HUES6 (cell line): ENCODE measurements at regions not wholly inside any gene's neighbourhood (a gene's known extent, or its start where the extent isn't known, plus 50 kb on each side); places are given as distances from the start of the nearest gene placed in this dataset.
"Not testable (repeated sequence)": the region's sequence is repeated elsewhere in the genome, so short reads cannot be mapped to it uniquely, and the experiment has no call there.

Source experiments
- H3K27ac ChIP-seq: 2 replicates; pipeline ENCODE4 v1.7.0; 2013; ENCODE audit warnings: low read depth, mild to moderate bottlenecking, low read length, inconsistent platforms
- H3K27me3 ChIP-seq: 2 replicates; pipeline ENCODE4 v1.6.1; 2013; ENCODE audit warnings: low read length; ENCODE audit not compliant: control insufficient read depth, insufficient read depth
- H3K36me3 ChIP-seq: 2 replicates; pipeline ENCODE4 v1.6.1; 2013; ENCODE audit warnings: low read length; ENCODE audit not compliant: control insufficient read depth, insufficient read depth
- H3K4me1 ChIP-seq: 2 replicates; pipeline ENCODE4 v1.6.1; 2013; ENCODE audit warnings: low read length; ENCODE audit not compliant: control insufficient read depth, insufficient read depth
- H3K4me3 ChIP-seq: 2 replicates; pipeline ENCODE4 v1.5.1; 2013; ENCODE audit warnings: low read depth, low read length
- H3K9ac ChIP-seq: one replicate; pipeline ENCODE4 v1.6.1; 2013; ENCODE audit warnings: mild to moderate bottlenecking, low read length
- H3K9me3 ChIP-seq: 2 replicates; pipeline ENCODE4 v1.6.1; 2013; ENCODE audit warnings: low read depth, low read length; ENCODE audit not compliant: control insufficient read depth, insufficient read depth

DNA sequence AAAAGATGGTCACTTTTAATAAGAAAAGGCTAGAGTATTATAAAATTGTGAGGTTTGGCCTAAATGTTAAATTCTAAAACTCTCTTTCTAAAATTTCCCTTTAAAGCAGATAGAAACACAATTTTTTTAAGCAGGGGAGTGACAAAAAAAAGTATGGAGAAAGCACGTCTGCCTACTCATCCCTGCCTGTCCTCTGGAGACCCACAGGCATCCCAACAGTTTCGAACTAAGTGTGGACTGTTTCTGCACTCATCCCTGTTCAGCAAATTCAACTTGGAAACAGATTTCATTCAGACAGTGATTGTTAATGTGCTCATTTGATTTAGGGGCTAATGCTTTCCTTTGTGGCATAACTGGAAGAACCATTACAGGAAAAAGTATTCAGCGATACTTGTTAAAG is 192.6 kb upstream of the CXCL12 start:
- Histone ChIP-seq H3K27me3 (no peaks in the 10 kb centered on the region), H3K9me3 (no peaks in the 10 kb centered on the region), H3K4me3 (no peak overlapping the region), H3K9ac (no peak overlapping the region), H3K4me1 (no peaks in the 10 kb centered on the region), H3K27ac (no peak overlapping the region), H3K36me3 (no peaks in the 10 kb centered on the region)

DNA sequence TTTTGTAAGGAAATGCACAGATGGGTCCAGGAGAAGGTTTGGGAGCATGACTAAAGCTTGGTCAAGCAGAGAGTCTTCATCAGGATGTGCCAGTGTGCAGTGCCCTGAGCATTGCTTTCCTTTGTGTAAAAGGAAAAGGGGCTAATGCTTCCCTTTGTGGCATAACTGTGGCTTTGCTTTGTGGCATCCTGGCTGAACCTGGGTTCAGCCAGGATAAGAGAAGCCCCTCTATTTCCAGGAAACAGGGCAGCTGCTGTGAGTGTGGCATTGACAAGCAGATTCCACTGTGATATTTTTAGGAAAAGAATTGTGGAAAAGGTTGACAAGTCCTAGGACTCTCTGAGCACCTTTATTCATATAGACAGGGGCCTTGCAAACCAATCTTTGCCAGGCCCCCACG is 193.4 kb upstream of the CXCL12 start:
- Histone ChIP-seq H3K4me1 (no peaks in the 10 kb centered on the region), H3K9me3 (no peaks in the 10 kb centered on the region), H3K27ac (no peak overlapping the region), H3K9ac (no peak overlapping the region), H3K36me3 (no peaks in the 10 kb centered on the region), H3K4me3 (no peak overlapping the region), H3K27me3 (no peaks in the 10 kb centered on the region)

DNA sequence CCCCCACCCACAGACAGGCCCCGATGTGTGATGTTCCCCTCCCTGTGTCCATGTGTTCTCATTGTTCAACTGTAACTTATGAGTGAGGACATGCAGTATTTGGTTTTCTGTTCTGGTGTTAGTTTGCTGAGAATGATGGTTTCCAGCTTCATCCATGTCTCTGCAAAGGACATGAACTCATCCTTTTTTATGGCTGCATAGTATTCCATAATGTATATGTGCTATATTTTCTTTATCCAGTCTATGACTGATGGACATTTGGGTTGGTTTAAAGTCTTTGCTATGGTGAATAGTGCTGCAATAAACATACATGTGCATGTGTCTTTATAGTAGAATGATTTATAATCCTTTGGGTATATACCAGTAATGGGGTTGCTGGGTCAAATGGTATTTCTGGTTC is 194.1 kb upstream of the CXCL12 start:
- not testable (repeated sequence) for H3K9ac ChIP-seq, H3K36me3 ChIP-seq, H3K27me3 ChIP-seq, H3K4me1 ChIP-seq, H3K9me3 ChIP-seq, H3K27ac ChIP-seq, H3K4me3 ChIP-seq

DNA sequence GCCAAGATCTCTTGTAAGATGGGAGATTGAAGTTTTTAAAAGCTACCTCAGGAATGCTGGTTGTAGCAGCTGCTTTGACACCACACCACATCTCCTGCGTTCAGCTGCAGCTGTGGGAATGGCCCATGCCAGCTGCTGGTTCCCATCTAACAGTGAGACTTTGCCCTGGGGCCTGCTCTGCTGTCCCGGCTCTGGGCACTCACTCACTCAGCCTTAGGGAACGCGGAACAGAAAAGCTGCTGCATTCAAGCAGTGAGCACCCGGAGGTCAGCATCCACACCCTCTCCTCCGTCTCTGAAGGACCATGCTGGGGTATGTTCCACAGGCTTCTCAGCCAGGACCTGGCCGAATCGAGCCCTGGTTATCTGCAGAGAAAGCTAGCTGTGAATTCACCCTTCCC is 197.1 kb upstream of the CXCL12 start:
- Histone ChIP-seq H3K9ac (no peak overlapping the region), H3K9me3 (no peaks in the 10 kb centered on the region), H3K27me3 (no peaks in the 10 kb centered on the region), H3K4me3 (no peak overlapping the region), H3K36me3 (no peaks in the 10 kb centered on the region), H3K27ac (no peak overlapping the region), H3K4me1 (no peaks in the 10 kb centered on the region)

DNA sequence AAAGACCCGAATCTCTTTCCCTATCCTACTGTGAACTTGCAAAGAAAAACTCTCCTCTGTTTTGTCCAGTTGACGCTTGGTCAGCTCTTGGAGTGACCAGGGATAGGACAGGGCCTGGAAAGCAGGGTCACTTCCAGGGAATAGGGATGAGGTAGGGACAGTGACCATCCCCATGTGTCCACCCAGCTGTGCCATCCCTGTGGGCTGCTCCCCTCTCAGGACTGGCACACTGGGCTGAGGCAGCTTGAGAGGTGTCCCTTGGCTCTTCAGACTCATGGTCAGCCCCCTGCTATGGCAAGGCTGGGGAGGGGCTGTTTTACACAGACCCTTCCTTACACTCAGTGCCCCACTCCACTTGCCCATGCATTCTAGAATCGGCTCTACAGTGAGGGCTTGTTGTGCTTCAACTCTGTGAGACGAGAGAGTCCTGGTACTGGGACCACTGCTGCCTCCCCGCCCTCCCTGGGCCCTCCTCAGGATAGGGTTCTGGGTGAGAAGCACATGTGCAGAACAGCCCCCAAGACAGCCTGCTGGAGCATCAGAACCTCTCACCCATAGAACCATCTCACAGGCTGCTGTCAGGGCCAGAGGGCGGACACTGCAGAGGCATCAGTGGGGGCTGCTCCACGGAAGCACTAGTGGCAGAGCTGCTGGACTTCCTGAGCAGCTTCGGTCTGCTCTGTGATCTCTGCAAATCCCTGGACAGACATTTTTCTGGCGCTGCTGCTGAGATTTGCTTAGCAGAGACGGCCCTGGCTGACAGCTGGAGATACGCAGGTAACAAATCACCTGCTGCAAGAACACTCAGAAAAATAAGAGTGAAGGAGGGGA is 202.8 kb upstream of the CXCL12 start:
- no peak overlapping the region for H3K27ac ChIP-seq
- H3K4me1 ChIP-seq: no peaks in the 10 kb centered on the region
- no peaks in the 10 kb centered on the region for H3K36me3 ChIP-seq
- no peaks in the 10 kb centered on the region for H3K9me3 ChIP-seq
- H3K27me3 ChIP-seq: no peaks in the 10 kb centered on the region
- H3K9ac ChIP-seq: no peak overlapping the region
- H3K4me3 ChIP-seq: no peak overlapping the region

DNA sequence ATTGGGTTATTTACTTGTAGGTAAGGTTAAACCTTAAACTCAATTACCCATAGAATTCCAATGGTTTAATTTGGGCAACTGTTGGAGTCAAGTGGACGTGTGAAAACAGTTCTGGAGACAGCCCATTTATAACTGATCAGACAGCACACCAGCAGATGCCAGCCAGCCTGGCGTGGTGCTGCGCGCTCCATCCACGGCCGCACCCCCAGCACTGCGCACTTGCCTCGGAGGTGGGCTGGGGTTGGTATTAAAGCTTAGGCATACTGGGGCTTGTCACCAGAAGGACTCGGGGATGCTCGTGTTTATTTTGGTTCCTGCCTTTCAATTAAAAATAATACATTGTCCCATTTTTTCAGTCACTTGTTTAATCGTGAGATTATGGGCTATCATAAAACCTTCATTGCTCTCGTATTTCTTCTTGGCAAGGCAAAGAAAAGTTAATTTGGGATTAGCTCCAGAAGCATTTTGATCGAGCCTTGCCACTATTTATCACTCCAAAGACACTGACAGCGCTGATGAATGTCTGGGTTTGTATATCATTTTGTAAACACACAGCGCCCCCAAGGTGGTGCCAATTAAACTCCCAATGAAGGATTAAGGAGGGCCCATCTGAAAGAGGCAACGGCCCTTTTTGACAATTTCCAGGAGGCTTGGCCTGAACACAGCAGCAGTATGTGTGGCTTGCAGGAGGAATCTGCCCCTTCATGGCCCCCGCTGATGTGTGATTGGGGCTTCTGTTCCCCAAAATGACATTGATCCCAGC is 204.5 kb upstream of the CXCL12 start:
- H3K27ac ChIP-seq: no peak overlapping the region
- H3K9ac ChIP-seq: no peak overlapping the region
- H3K27me3 ChIP-seq: no peaks in the 10 kb centered on the region

DNA sequence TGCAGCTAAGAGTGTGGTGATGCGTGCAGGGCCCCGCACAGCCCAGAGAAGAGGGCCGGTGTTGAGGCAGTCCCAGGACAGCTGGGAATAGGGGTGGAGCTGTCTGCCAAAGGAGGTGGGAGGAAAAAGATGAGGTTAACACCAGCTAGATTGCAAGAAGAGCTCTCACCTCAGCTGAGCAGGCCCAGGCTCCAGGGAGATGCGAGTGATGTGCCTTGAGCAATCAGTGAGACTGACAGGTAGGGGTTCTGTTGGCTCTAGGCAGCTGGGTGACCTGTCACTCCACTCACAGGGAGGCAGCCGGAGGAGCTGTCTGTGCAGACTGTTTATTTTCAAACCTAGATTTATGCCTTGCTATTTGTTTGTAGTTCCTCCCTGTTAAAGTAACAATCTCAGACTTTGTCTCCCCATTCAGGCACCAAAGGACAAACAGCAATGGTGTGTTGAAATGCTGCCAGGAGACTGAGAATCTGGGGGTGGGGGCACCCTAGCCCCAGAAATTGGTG is 205.1 kb upstream of the CXCL12 start:
- Histone ChIP-seq H3K4me1 (peaks cover 7% of the 10 kb centered on the region; the same call in 1 of the 2 replicates), H3K9ac (no peak overlapping the region), H3K27me3 (no peaks in the 10 kb centered on the region), H3K9me3 (no peaks in the 10 kb centered on the region), H3K36me3 (no peaks in the 10 kb centered on the region), H3K27ac (no peak overlapping the region), H3K4me3 (no peak overlapping the region)

More for the DNA sequence above, 204.5 kb upstream of the CXCL12 start:
- no peak overlapping the region for H3K4me3 ChIP-seq
- peaks cover 5% of the 10 kb centered on the region; the same call in 1 of the 2 replicates for H3K4me1 ChIP-seq
- no peaks in the 10 kb centered on the region for H3K36me3 ChIP-seq
- H3K9me3 ChIP-seq: no peaks in the 10 kb centered on the region

DNA sequence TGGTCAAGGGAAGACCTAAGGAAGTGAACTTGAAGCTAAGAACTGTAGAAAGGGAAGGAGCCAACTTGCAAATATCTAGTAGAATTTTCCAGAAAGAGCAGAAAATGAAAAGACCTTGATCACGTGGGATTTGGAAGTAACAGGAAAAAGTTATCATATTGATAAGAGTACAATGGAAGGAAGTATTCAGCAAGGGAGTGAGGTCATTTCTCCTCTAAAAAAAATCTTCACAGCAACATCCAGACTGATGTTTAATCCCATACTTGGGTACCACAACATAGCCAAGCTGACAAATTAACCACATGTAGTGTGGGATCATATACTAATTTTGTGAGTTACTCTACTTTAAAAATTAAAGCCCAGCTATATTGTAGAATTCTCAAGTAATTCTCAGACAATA is 207.0 kb upstream of the CXCL12 start:
- Histone ChIP-seq H3K27ac (no peak overlapping the region), H3K27me3 (no peaks in the 10 kb centered on the region), H3K9ac (no peak overlapping the region), H3K4me3 (no peak overlapping the region), H3K4me1 (peaks cover 7% of the 10 kb centered on the region; the same call in 1 of the 2 replicates), H3K36me3 (no peaks in the 10 kb centered on the region), H3K9me3 (no peaks in the 10 kb centered on the region)

DNA sequence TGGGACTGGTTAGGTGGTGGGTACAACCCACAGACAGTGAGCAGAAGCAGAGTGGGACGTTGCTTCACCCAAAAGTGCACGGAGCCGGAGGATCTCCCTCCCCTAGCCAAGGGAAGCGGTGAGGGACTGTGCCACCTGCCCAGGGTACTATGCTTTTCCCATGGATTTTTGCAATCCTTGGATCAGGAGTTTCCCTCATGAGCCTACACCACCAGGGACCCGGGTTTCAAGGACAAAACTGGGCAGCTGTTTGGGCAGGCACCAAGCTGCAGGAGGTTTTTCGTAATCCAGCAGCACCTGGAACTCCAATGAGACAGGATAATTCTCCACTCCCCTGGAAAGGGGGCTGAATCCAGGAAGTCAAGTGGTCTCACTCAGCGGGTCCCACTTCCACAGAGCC is 209.1 kb upstream of the CXCL12 start:
- Histone ChIP-seq H3K9ac (no peak overlapping the region), H3K4me1 (peaks cover 7% of the 10 kb centered on the region; the same call in 1 of the 2 replicates), H3K27ac (no peak overlapping the region), H3K36me3 (no peaks in the 10 kb centered on the region), H3K4me3 (no peak overlapping the region), H3K27me3 (no peaks in the 10 kb centered on the region), H3K9me3 (no peaks in the 10 kb centered on the region)

DNA sequence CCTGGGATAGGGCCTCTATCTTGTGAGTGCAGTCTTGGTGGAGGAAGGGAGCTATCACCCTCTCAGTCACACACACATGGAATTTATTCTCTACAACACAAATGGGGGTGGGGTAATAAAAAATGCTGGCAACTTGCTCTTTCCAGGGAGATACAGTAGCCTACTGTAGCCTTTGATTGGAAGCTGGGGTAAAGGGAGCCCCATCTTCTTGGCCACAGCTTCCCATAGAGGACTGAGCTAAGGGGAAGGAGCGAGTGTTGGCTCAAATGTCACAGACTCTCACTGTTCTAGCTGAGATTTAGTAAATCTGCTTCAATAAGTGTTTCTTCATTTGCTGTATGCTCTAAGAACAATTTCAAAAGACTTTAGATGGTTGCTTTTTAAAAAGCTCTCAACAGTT is 222.2 kb upstream of the CXCL12 start:
- Histone ChIP-seq H3K4me1 (no peaks in the 10 kb centered on the region), H3K36me3 (no peaks in the 10 kb centered on the region), H3K4me3 (no peak overlapping the region), H3K27ac (no peak overlapping the region), H3K27me3 (no peaks in the 10 kb centered on the region), H3K9me3 (no peaks in the 10 kb centered on the region), H3K9ac (no peak overlapping the region)

DNA sequence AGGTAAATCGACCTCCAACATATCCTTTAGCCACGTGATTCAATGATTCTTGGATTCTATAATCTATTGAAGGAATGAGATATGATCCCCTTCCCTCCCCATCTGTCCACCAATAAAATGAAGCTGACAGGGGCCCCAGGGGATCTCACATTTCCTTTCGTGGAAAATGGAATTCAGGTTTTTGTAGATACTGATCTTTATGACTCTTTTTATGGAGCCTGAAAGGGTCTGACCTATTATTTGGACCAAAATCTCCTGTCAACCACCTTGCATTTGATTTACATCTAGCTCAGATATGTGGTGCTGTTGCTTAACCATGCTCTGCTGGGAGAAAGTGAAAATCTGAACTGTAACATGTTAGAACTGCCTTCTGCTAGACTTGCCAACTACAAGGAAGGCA is 234.0 kb upstream of the CXCL12 start:
- Histone ChIP-seq H3K9ac (no peak overlapping the region), H3K4me1 (no peaks in the 10 kb centered on the region), H3K27me3 (no peaks in the 10 kb centered on the region), H3K27ac (no peak overlapping the region), H3K9me3 (no peaks in the 10 kb centered on the region), H3K4me3 (no peak overlapping the region), H3K36me3 (no peaks in the 10 kb centered on the region)
